ENCODE measurements at regions not wholly inside any gene's neighbourhood (a gene's known extent, or its start where the extent isn't known, plus 50 kb on each side); places are given as distances from the start of the nearest gene placed in this dataset.

GRCh38 chr21:24988941-24989340 is 618.3 kb downstream of the MRPL39 start:
- TF ChIP-seq CTCF (IDR thresholded peaks at IDR 0.05; ENCODE audit: insufficient read depth, low read depth, low read length) = no peak
- TF ChIP-seq EZH2 (IDR thresholded peaks at IDR 0.05; ENCODE audit: insufficient read depth, low read length) = no peak

Measured in astrocyte (in vitro differentiated cells and primary cell).